H1 (cell line): ENCODE measurements at regions not wholly inside any gene's neighbourhood (a gene's known extent, or its start where the extent isn't known, plus 50 kb on each side); places are given as distances from the start of the nearest gene placed in this dataset.

Experiments used
- CTCF ChIA-PET: fragments of 300-600 bp; sonication (Branson Sonifier 250); formaldehyde crosslinking; loops from one replicate; lab custom pipeline; 2021; ENCODE audit not compliant: partially characterized antibody; lab: Charles Lee
- POLR2A ChIA-PET: fragments of 300-600 bp; sonication (Branson Sonifier 250); formaldehyde crosslinking; loops from one replicate; lab custom pipeline; 2021; ENCODE audit warnings: inconsistent platforms; ENCODE audit not compliant: partially characterized antibody; lab: Charles Lee
- DNase-seq, 2 experiments: peaks; one replicate each; pipeline versions ENCODE4 v3.0.0 to v3.0.0-alpha.2; 2010 to 2022; ENCODE audit warnings: low spot score in 2 of 2, low read depth in 1 of 2, mixed read lengths in 1 of 2
- FAIRE-seq: peaks from 2 replicates; lab custom pipeline; 2011; peaks lifted over from hg19 to GRCh38; lab: Jason Lieb, UNC
- H2AFZ ChIP-seq: 2 replicates; pipeline ENCODE4 v1.8.1; 2012; ENCODE audit warnings: low read length, inconsistent platforms
- H2AK5ac ChIP-seq: 2 replicates; pipeline ENCODE4 v1.6.1; 2013; ENCODE audit warnings: low read depth, low read length
- H2BK120ac ChIP-seq: replicated peaks from 2 replicates; pipeline ENCODE3; 2013; ENCODE audit warnings: low read depth, low read length, inconsistent platforms
- H2BK12ac ChIP-seq: 2 replicates; pipeline ENCODE4 v1.6.1; 2013; ENCODE audit warnings: low read depth, low read length
- H2BK15ac ChIP-seq: 2 replicates; pipeline ENCODE4 v1.6.1; 2013; ENCODE audit warnings: low read length
- H2BK20ac ChIP-seq: 2 replicates; pipeline ENCODE4 v1.6.1; 2013; ENCODE audit warnings: low read length
- H2BK5ac ChIP-seq: 2 replicates; pipeline ENCODE4 v1.6.1; 2013; ENCODE audit warnings: low read depth, low read length
- H3K14ac ChIP-seq: 2 replicates; pipeline ENCODE4 v1.6.1; 2013; ENCODE audit warnings: inconsistent platforms; ENCODE audit not compliant: insufficient read length
- H3K18ac ChIP-seq: 2 replicates; pipeline ENCODE4 v1.6.1; 2013; ENCODE audit warnings: low read length; ENCODE audit errors: extremely low read depth
- H3K23ac ChIP-seq: 2 replicates; pipeline ENCODE4 v1.6.1; 2013; ENCODE audit warnings: inconsistent platforms; ENCODE audit not compliant: insufficient read length
- H3K23me2 ChIP-seq: 2 replicates; pipeline ENCODE4 v1.6.1; 2013; ENCODE audit warnings: low read depth, low read length
- H3K27ac ChIP-seq: 2 replicates; pipeline ENCODE4 v1.6.1; 2011; ENCODE audit warnings: low read depth, low read length, inconsistent platforms
- H3K27me3 ChIP-seq, 4 experiments: replicated peaks in 1 of 4; 1 replicate in 1 of 4; 2 replicates in 3 of 4; pipeline versions ENCODE4 v1.6.1 to v1.8.1; 2011 to 2013; ENCODE audit warnings: low read length in 3 of 4, mild to moderate bottlenecking in 3 of 4, inconsistent platforms in 2 of 4, mixed read lengths in 2 of 4, moderate library complexity in 1 of 4; ENCODE audit not compliant: control insufficient read depth in 3 of 4, insufficient read depth in 3 of 4; ENCODE audit errors: extremely low read depth in 1 of 4
- H3K36me3 ChIP-seq, 4 experiments: 2 replicates each; pipeline versions ENCODE4 v1.6.1 to v1.8.1; 2011 to 2013; ENCODE audit warnings: mild to moderate bottlenecking in 4 of 4, low read length in 3 of 4, moderate library complexity in 2 of 4, control low read depth in 1 of 4, inconsistent platforms in 1 of 4; ENCODE audit not compliant: insufficient read depth in 4 of 4, control insufficient read depth in 2 of 4
- H3K4ac ChIP-seq: replicated peaks from 2 replicates; pipeline ENCODE3; 2013; ENCODE audit warnings: low read length, low read depth, mixed read lengths, inconsistent platforms; ENCODE audit not compliant: insufficient read length
- H3K4me1 ChIP-seq, 4 experiments: replicated peaks in 1 of 4; 1 replicate in 1 of 4; 2 replicates in 3 of 4; pipeline versions ENCODE4 v1.6.1 to v1.8.1; 2011 to 2013; ENCODE audit warnings: low read length in 3 of 4, inconsistent platforms in 2 of 4, mixed read lengths in 1 of 4; ENCODE audit not compliant: insufficient read depth in 4 of 4, control insufficient read depth in 3 of 4
- H3K4me2 ChIP-seq, 2 experiments: 2 replicates each; pipeline versions ENCODE4 v1.6.1 to v1.8.1; 2011 to 2013; ENCODE audit warnings: low read depth in 2 of 2, low read length in 2 of 2, control low read depth in 1 of 2, inconsistent platforms in 1 of 2, mild to moderate bottlenecking in 1 of 2; ENCODE audit not compliant: insufficient read depth in 1 of 2
- H3K4me3 ChIP-seq, 4 experiments: fragments of 200-600, 300-600 bp in 1 of 4; sonication (generic), shearing (Covaris generic), sonication (Bioruptor Twin) in 1 of 4; 2 replicates each; pipeline versions ENCODE4 v1.5.1 to v1.8.1; 2011 to 2016; ENCODE audit warnings: low read length in 4 of 4, low read depth in 3 of 4, control low read depth in 2 of 4, inconsistent platforms in 2 of 4, mild to moderate bottlenecking in 2 of 4, mixed read lengths in 1 of 4, moderate library complexity in 1 of 4; ENCODE audit not compliant: insufficient read depth in 2 of 4; ENCODE audit errors: extremely low read depth in 1 of 4
- H3K56ac ChIP-seq: replicated peaks from 2 replicates; pipeline ENCODE3; 2013; ENCODE audit warnings: low read depth, mild to moderate bottlenecking, mixed read lengths, low read length, inconsistent platforms; ENCODE audit not compliant: insufficient read length
- H3K79me1 ChIP-seq: 2 replicates; pipeline ENCODE4 v1.6.1; 2013; ENCODE audit warnings: low read depth, low read length, control low read depth
- H3K79me2 ChIP-seq, 2 experiments: 2 replicates each; pipeline versions ENCODE4 v1.6.1 to v1.8.1; 2012 to 2013; ENCODE audit warnings: low read length in 2 of 2, mild to moderate bottlenecking in 2 of 2, inconsistent platforms in 1 of 2; ENCODE audit not compliant: insufficient read depth in 2 of 2, control insufficient read depth in 1 of 2
- H3K9ac ChIP-seq, 4 experiments: replicated peaks in 1 of 4; 1 replicate in 1 of 4; 2 replicates in 3 of 4; pipeline versions ENCODE4 v1.6.1 to v1.8.1; 2011 to 2013; ENCODE audit warnings: low read depth in 3 of 4, low read length in 3 of 4, control low read depth in 2 of 4, mild to moderate bottlenecking in 2 of 4, moderate library complexity in 2 of 4, inconsistent platforms in 1 of 4; ENCODE audit errors: extremely low read depth in 1 of 4
- H3K9me3 ChIP-seq, 2 experiments: 2 replicates each; pipeline versions ENCODE4 v1.6.1 to v1.8.1; 2012 to 2013; ENCODE audit warnings: mild to moderate bottlenecking in 2 of 2, moderate library complexity in 2 of 2, control low read depth in 1 of 2, inconsistent platforms in 1 of 2, low read depth in 1 of 2, low read length in 1 of 2, mixed read lengths in 1 of 2; ENCODE audit not compliant: insufficient read depth in 2 of 2
- H4K20me1 ChIP-seq, 2 experiments: replicated peaks in 1 of 2; 2 replicates each; pipeline versions ENCODE3 to v1.8.1; 2011 to 2013; ENCODE audit warnings: inconsistent platforms in 2 of 2, low read length in 2 of 2, mild to moderate bottlenecking in 1 of 2; ENCODE audit not compliant: insufficient read depth in 2 of 2, control insufficient read depth in 1 of 2
- H4K5ac ChIP-seq: 2 replicates; pipeline ENCODE4 v1.6.1; 2013; ENCODE audit warnings: low read length, low read depth, mixed read lengths, inconsistent platforms; ENCODE audit not compliant: insufficient read length
- H4K8ac ChIP-seq: 2 replicates; pipeline ENCODE4 v1.8.0; 2013; ENCODE audit warnings: mild to moderate bottlenecking, moderate library complexity, low read length, inconsistent platforms; ENCODE audit not compliant: insufficient read depth; ENCODE audit errors: extremely low read depth
- H4K91ac ChIP-seq: replicated peaks from 2 replicates; pipeline ENCODE3; 2013; ENCODE audit warnings: low read length, mixed read lengths, inconsistent platforms; ENCODE audit not compliant: insufficient read length
- CBX8 ChIP-seq: fragments of 300-800, 300-1000 bp; sonication (generic); IDR thresholded peaks from 2 replicates; pipeline ENCODE4 v1.7.1; 2016; ENCODE audit warnings: low read depth, low read length, borderline replicate concordance
- CEBPB ChIP-seq: IDR thresholded peaks from 2 replicates; pipeline ENCODE4 v1.6.1; 2012; ENCODE audit warnings: low read depth, low read length
- CHD1 ChIP-seq: IDR thresholded peaks from 2 replicates; pipeline ENCODE4 v1.6.1; 2012; ENCODE audit warnings: low read depth, low read length, improper control_type of control experiment
- SIN3A ChIP-seq, 2 experiments: IDR thresholded peaks in 1 of 2; conservative IDR thresholded peaks in 1 of 2; 2 replicates each; pipeline ENCODE4 v1.6.1; 2011 to 2012; ENCODE audit warnings: low read length in 2 of 2, improper control_type of control experiment in 1 of 2, low read depth in 1 of 2, mild to moderate bottlenecking in 1 of 2
- SIRT6 ChIP-seq: IDR thresholded peaks from one replicate; pipeline ENCODE4 v1.7.1; 2012; ENCODE audit warnings: low read length, inconsistent platforms
- TBP ChIP-seq: IDR thresholded peaks from 2 replicates; pipeline ENCODE4 v1.6.1; 2011; ENCODE audit warnings: low read depth, low read length, improper control_type of control experiment
- TEAD4 ChIP-seq: IDR thresholded peaks from 2 replicates; pipeline ENCODE4 v1.6.1; 2012; ENCODE audit warnings: low read depth, low read length, inconsistent platforms, mixed read lengths
- WGBS, 2 experiments: shearing (Covaris generic) in 1 of 2; methylation state at CpG; one replicate each; pipeline versions ENCODE4 v1.1.6 to v1.1.7; 2013 to 2015; ENCODE audit warnings: low lambda C conversion rate in 2 of 2, mixed read lengths in 2 of 2, inconsistent platforms in 1 of 2, low coverage in 1 of 2, missing lambda C conversion rate in 1 of 2; ENCODE audit not compliant: insufficient replicate concordance in 2 of 2, insufficient coverage in 1 of 2, insufficient read length in 1 of 2; ENCODE audit errors: extremely low coverage in 1 of 2, missing lambda C conversion rate in 1 of 2; 5-methylcytosine and 5-hydroxymethylcytosine counted together

GRCh38 chr1:239126884-239127283 is 259.5 kb upstream of the CHRM3 start:
- 94% methylated on average over 3 of the region's 3 CpGs; no CpG with 5 or more reads in 1 of the 2 experiments for WGBS, 2 experiments
- no peaks in the 10 kb centered on the region for H3K9me3 ChIP-seq
- ChIA-PET POLR2A (no interaction called here), CTCF (no interaction called here)
- no peak for TF ChIP-seq SIN3A (conservative IDR thresholded peaks at IDR 0.05 in 1 of 2, IDR thresholded peaks at IDR 0.05 in 1 of 2; ENCODE audit: low read depth in 1 of 2, low read length in 2 of 2)
- TF ChIP-seq CEBPB, result no peak
- TF ChIP-seq TBP, result no peak
- TF ChIP-seq CHD1, result no peak
- TF ChIP-seq SIRT6, result no peak
- no peak for TF ChIP-seq CBX8
- TF ChIP-seq TEAD4, result no peak
- H2BK5ac ChIP-seq, result no peak overlapping the region
- H3K27me3 ChIP-seq, result no peaks in the 10 kb centered on the region
- H3K9ac ChIP-seq, result no peak overlapping the region
- H2BK12ac ChIP-seq, result no peak overlapping the region
- H3K36me3 ChIP-seq, result no peaks in the 10 kb centered on the region
- FAIRE-seq (no peak), DNase-seq (no peak)
- H2BK20ac ChIP-seq, result no peak overlapping the region
- no peak overlapping the region for H3K14ac ChIP-seq
- H3K18ac ChIP-seq, result no peak overlapping the region
- no peak overlapping the region for H3K27ac ChIP-seq
- H4K8ac ChIP-seq, result no peak overlapping the region
- no peak overlapping the region for H2AFZ ChIP-seq
- no peak overlapping the region for H4K91ac ChIP-seq
- H3K4ac ChIP-seq, result no peak overlapping the region
- peaks cover 3 to 10% (median 6%) of the 10 kb centered on the region in 4 experiments; a peak in 5 of 7 replicates for H3K4me1 ChIP-seq
- no peaks in the 10 kb centered on the region for H3K23me2 ChIP-seq
- H3K4me3 ChIP-seq, result no peak overlapping the region
- no peak overlapping the region for H3K56ac ChIP-seq
- H3K79me1 ChIP-seq, result no peaks in the 10 kb centered on the region
- no peaks in the 10 kb centered on the region for H4K20me1 ChIP-seq
- no peak overlapping the region for H3K23ac ChIP-seq
- no peak overlapping the region for H2AK5ac ChIP-seq
- H4K5ac ChIP-seq, result no peak overlapping the region
- H2BK15ac ChIP-seq, result no peak overlapping the region
- no peak overlapping the region for H2BK120ac ChIP-seq
- H3K4me2 ChIP-seq, result no peak overlapping the region
- no peaks in the 10 kb centered on the region for H3K79me2 ChIP-seq
